ENCODE measurements at regions not wholly inside any gene's neighbourhood (a gene's known extent, or its start where the extent isn't known, plus 50 kb on each side); places are given as distances from the start of the nearest gene placed in this dataset.

DNA sequence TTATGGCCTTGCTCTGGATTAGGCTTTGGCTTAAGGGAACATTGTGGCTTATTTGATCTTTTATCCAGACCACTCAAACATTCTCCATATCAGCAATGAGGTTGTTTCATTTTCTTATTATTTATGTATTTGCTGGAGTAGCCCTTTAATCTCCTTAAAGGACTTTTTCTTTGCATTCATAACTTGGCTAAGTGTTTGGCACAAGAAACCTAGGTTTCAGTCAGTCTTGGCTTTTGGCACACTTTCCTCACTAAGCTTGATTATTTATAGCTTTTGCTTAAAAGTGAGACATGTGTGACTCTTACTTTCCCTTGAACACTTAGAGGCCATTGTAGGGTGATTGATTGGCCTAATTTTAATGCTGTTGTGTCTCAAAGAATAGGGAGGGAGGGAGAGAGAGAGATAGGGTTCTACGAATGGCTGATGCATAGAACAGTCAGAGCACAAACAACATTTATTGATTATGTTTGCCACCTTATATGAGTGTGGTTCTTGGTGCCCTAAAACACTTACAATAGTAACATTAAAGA is 2265.3 kb upstream of the C9orf72 start:
- CTCF ChIA-PET (ENCODE audit: partially characterized antibody), result no interaction called here
- no peaks in the 10 kb centered on the region for H4K20me1 ChIP-seq (replicated peaks in 1 of 2; ENCODE audit: control insufficient read depth in 1 of 2, insufficient read depth in 2 of 2, low read length in 2 of 2)
- no peak overlapping the region for H4K5ac ChIP-seq (ENCODE audit: insufficient read length, low read depth, low read length)
- no peak overlapping the region for H3K23ac ChIP-seq (ENCODE audit: insufficient read length)
- no peak overlapping the region for H2BK15ac ChIP-seq (ENCODE audit: low read length)
- H3K79me2 ChIP-seq (ENCODE audit: control insufficient read depth in 1 of 2, insufficient read depth in 2 of 2, low read length in 2 of 2), result no peaks in the 10 kb centered on the region
- no peak overlapping the region for H2AK5ac ChIP-seq (ENCODE audit: low read depth, low read length)
- no peak overlapping the region for H3K9ac ChIP-seq (replicated peaks in 1 of 4; ENCODE audit: extremely low read depth in 1 of 4, low read depth in 3 of 4, low read length in 3 of 4)
- no peak overlapping the region for H3K27ac ChIP-seq (ENCODE audit: low read depth, low read length)
- no peak overlapping the region for H3K14ac ChIP-seq (ENCODE audit: insufficient read length)
- DNase-seq (ENCODE audit: low read depth in 1 of 2, low spot score in 2 of 2) (no peak), FAIRE-seq (no peak)
- H2BK120ac ChIP-seq (replicated peaks; ENCODE audit: low read depth, low read length), result no peak overlapping the region
- H3K79me1 ChIP-seq (ENCODE audit: low read depth, low read length), result no peaks in the 10 kb centered on the region
- H3K4ac ChIP-seq (replicated peaks; ENCODE audit: insufficient read length, low read depth, low read length), result no peak overlapping the region
- no peak overlapping the region for H3K18ac ChIP-seq (ENCODE audit: extremely low read depth, low read length)
- no peak overlapping the region for H3K4me2 ChIP-seq (ENCODE audit: insufficient read depth in 1 of 2, low read depth in 2 of 2, low read length in 2 of 2)
- no peak overlapping the region for H2AFZ ChIP-seq (ENCODE audit: low read length)
- H3K4me3 ChIP-seq (ENCODE audit: extremely low read depth in 1 of 4, insufficient read depth in 2 of 4, low read depth in 3 of 4, low read length in 4 of 4), result no peak overlapping the region
- H2BK12ac ChIP-seq (ENCODE audit: low read depth, low read length), result no peak overlapping the region
- no peak overlapping the region for H4K8ac ChIP-seq (ENCODE audit: extremely low read depth, insufficient read depth, low read length)
- H2BK5ac ChIP-seq (ENCODE audit: low read depth, low read length), result no peak overlapping the region
- H3K9me3 ChIP-seq (ENCODE audit: insufficient read depth in 2 of 2, low read depth in 1 of 2, low read length in 1 of 2), result no peaks in the 10 kb centered on the region
- POLR2A ChIA-PET (ENCODE audit: partially characterized antibody), result no interaction called here
- 100% methylated on average over 1 of the region's 1 CpG; no CpG with 5 or more reads in 1 of the 2 experiments for WGBS, 2 experiments (ENCODE audit: extremely low coverage in 1 of 2, insufficient coverage in 1 of 2, insufficient read length in 1 of 2, insufficient replicate concordance in 2 of 2, low coverage in 1 of 2, low lambda C conversion rate in 2 of 2, missing lambda C conversion rate in 1 of 2)
- H3K56ac ChIP-seq (replicated peaks; ENCODE audit: insufficient read length, low read depth, low read length), result no peak overlapping the region
- no peak overlapping the region for H2BK20ac ChIP-seq (ENCODE audit: low read length)
- no peaks in the 10 kb centered on the region for H3K36me3 ChIP-seq (ENCODE audit: control insufficient read depth in 2 of 4, insufficient read depth in 4 of 4, low read length in 3 of 4)
- H4K91ac ChIP-seq (replicated peaks; ENCODE audit: insufficient read length, low read length), result no peak overlapping the region
- H3K27me3 ChIP-seq (replicated peaks in 1 of 4; ENCODE audit: control insufficient read depth in 3 of 4, extremely low read depth in 1 of 4, insufficient read depth in 3 of 4, low read length in 3 of 4), result no peaks in the 10 kb centered on the region
- H3K23me2 ChIP-seq (ENCODE audit: low read depth, low read length), result no peaks in the 10 kb centered on the region; the same call in 1 of the 2 replicates
- H3K4me1 ChIP-seq (replicated peaks in 1 of 4; ENCODE audit: control insufficient read depth in 3 of 4, insufficient read depth in 4 of 4, low read length in 3 of 4), result peaks cover 0 to 2% (median 0%) of the 10 kb centered on the region in 4 experiments; a peak in 1 of 7 replicates
- TF ChIP-seq TAF7 (optimal IDR thresholded peaks at IDR 0.05; ENCODE audit: borderline replicate concordance, low read depth, low read length) (no peak), SUZ12 (IDR thresholded peaks at IDR 0.05; ENCODE audit: low read length) (no peak), HDAC6 (IDR thresholded peaks at IDR 0.05; ENCODE audit: low read depth, low read length) (no peak), KDM1A (IDR thresholded peaks at IDR 0.05; ENCODE audit: borderline replicate concordance, low read length) (no peak), SP4 (IDR thresholded peaks at IDR 0.05; ENCODE audit: low read length) (no peak), GABPA (IDR thresholded peaks at IDR 0.05; ENCODE audit: borderline replicate concordance, insufficient read depth, low read length) (no peak)
